PFSK-1 (cell line): ENCODE measurements at regions not wholly inside any gene's neighbourhood (a gene's known extent, or its start where the extent isn't known, plus 50 kb on each side); places are given as distances from the start of the nearest gene placed in this dataset.

Experiments used
- FOXP2 ChIP-seq: optimal IDR thresholded peaks from 2 replicates; pipeline ENCODE3; 2011; ENCODE audit warnings: borderline replicate concordance, control low read depth, inconsistent platforms; ENCODE audit not compliant: insufficient read depth; ENCODE audit errors: extremely low read length, extremely low read depth
- POLR2AphosphoS5 ChIP-seq: IDR thresholded peaks from 2 replicates; pipeline ENCODE4 v1.6.1; 2012; ENCODE audit warnings: low read depth, mild to moderate bottlenecking, control low read depth, low read length, moderate library complexity

GRCh38 chr11:70924108-70924507 lies 328.3 kb downstream of the SHANK2 start:
- TF ChIP-seq POLR2AphosphoS5 (no peak), FOXP2 (no peak)
